Endothelial cell of umbilical vein (primary cell): ENCODE measurements at regions not wholly inside any gene's neighbourhood (a gene's known extent, or its start where the extent isn't known, plus 50 kb on each side); places are given as distances from the start of the nearest gene placed in this dataset.

Source experiments
- EZH2 ChIP-seq: IDR thresholded peaks from 2 replicates; pipeline ENCODE4 v1.6.1; 2012; ENCODE audit warnings: borderline replicate concordance, low read depth, mild to moderate bottlenecking, moderate library complexity, low read length, inconsistent platforms; ENCODE audit not compliant: severe bottlenecking
- FOS ChIP-seq: IDR thresholded peaks from 2 replicates; pipeline ENCODE4 v1.6.1; 2011; ENCODE audit warnings: mild to moderate bottlenecking, low read length, moderate library complexity, borderline replicate concordance; ENCODE audit not compliant: insufficient read depth
- GATA2 ChIP-seq: IDR thresholded peaks from 2 replicates; pipeline ENCODE4 v1.7.0; 2011; ENCODE audit warnings: low read depth, mild to moderate bottlenecking, moderate library complexity, mixed read lengths, low read length; ENCODE audit not compliant: insufficient read length, insufficient read depth
- JUN ChIP-seq: IDR thresholded peaks from 2 replicates; pipeline ENCODE4 v1.6.1; 2011; ENCODE audit warnings: borderline replicate concordance, low read depth; ENCODE audit not compliant: insufficient read length, insufficient read depth
- MYC ChIP-seq: IDR thresholded peaks from one replicate; pipeline ENCODE4 v1.6.1; 2011; ENCODE audit warnings: mild to moderate bottlenecking, low read depth, low read length
- POLR2A ChIP-seq: IDR thresholded peaks from 2 replicates; pipeline ENCODE4 v1.6.1; 2012; ENCODE audit warnings: low read depth, mild to moderate bottlenecking, control low read depth, low read length
- POLR2AphosphoS5 ChIP-seq: IDR thresholded peaks from 2 replicates; pipeline ENCODE4 v1.6.1; 2012; ENCODE audit warnings: low read depth, mild to moderate bottlenecking, control low read depth, low read length, moderate library complexity; ENCODE audit not compliant: insufficient read depth
- TF ChIP-seq, protein P1 (sequence below): IDR thresholded peaks from 2 replicates; pipeline ENCODE4 v1.6.1; 2011; ENCODE audit not compliant: insufficient read depth, insufficient read length
- TF ChIP-seq, protein P2 (sequence below), 2 donors: IDR thresholded peaks; 1 replicate in 1 of 2; 2 replicates in 1 of 2; pipeline ENCODE4 v1.5.1; 2011; ENCODE audit warnings: low read length in 2 of 2, mild to moderate bottlenecking in 2 of 2, moderate library complexity in 2 of 2, control low read depth in 1 of 2, inconsistent platforms in 1 of 2, low read depth in 1 of 2; ENCODE audit not compliant: insufficient read depth in 1 of 2; ENCODE audit errors: extremely low read depth in 1 of 2

DNA sequence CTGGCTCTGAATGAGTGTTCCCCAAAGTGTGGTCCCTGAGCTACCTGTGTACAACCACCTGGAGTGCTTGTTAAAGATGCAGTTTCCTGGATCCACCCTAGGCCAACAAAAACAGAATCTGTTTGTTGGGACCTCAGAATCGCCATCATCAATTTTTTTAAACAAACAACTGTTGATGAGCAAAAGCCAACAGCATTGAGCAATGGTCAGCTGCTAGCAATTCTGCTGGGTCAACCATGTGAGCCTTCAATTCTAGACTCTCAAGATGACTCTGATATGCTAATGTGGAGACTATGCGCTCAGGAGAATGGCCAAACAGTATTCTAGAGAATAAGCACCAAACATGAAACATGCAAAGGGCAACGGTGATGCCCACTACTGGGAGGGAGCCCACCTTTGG is 64.4 kb upstream of the IYD start:
- TF ChIP-seq, protein P1, sequence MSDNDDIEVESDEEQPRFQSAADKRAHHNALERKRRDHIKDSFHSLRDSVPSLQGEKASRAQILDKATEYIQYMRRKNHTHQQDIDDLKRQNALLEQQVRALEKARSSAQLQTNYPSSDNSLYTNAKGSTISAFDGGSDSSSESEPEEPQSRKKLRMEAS, result no peak
- TF ChIP-seq, protein P2, sequence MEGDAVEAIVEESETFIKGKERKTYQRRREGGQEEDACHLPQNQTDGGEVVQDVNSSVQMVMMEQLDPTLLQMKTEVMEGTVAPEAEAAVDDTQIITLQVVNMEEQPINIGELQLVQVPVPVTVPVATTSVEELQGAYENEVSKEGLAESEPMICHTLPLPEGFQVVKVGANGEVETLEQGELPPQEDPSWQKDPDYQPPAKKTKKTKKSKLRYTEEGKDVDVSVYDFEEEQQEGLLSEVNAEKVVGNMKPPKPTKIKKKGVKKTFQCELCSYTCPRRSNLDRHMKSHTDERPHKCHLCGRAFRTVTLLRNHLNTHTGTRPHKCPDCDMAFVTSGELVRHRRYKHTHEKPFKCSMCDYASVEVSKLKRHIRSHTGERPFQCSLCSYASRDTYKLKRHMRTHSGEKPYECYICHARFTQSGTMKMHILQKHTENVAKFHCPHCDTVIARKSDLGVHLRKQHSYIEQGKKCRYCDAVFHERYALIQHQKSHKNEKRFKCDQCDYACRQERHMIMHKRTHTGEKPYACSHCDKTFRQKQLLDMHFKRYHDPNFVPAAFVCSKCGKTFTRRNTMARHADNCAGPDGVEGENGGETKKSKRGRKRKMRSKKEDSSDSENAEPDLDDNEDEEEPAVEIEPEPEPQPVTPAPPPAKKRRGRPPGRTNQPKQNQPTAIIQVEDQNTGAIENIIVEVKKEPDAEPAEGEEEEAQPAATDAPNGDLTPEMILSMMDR (IDR thresholded peaks at IDR 0.05; ENCODE audit: extremely low read depth in 1 of 2, insufficient read depth in 1 of 2, low read depth in 1 of 2, low read length in 2 of 2), result no peak
- TF ChIP-seq FOS, result no peak
- no peak for TF ChIP-seq POLR2A
- TF ChIP-seq JUN, result no peak
- no peak for TF ChIP-seq POLR2AphosphoS5
- TF ChIP-seq EZH2, result no peak
- no peak for TF ChIP-seq MYC
- TF ChIP-seq GATA2, result no peak
